ENCODE measurements at regions not wholly inside any gene's neighbourhood (a gene's known extent, or its start where the extent isn't known, plus 50 kb on each side); places are given as distances from the start of the nearest gene placed in this dataset.

GRCh38 chr2:220663065-220663464, 909.0 kb downstream of the EPHA4 start:
- FAIRE-seq (no peak), ATAC-seq (no peak), DNase-seq (ENCODE audit: extremely low read depth in 1 of 4, low spot score in 3 of 4) (no peak)
- Histone ChIP-seq H3K4me2 (ENCODE audit: insufficient read depth, low read length) (no peak overlapping the region), H3K27me3 (ENCODE audit: control insufficient read depth in 2 of 2, insufficient read depth in 2 of 2, low read length in 2 of 2) (no peaks in the 10 kb centered on the region), H3K27ac (ENCODE audit: extremely low read depth, low read depth, low read length) (no peak overlapping the region), H3K9ac (ENCODE audit: insufficient read depth in 1 of 2, low read depth in 2 of 2, low read length in 2 of 2) (no peak overlapping the region), H4K20me1 (replicated peaks; ENCODE audit: control insufficient read depth, insufficient read depth, low read length) (no peaks in the 10 kb centered on the region), H2AFZ (ENCODE audit: low read depth, low read length) (no peak overlapping the region), H3K79me2 (ENCODE audit: control insufficient read depth, insufficient read depth, low read length) (no peaks in the 10 kb centered on the region), H3K9me3 (replicated peaks; ENCODE audit: control insufficient read depth, insufficient read depth, low read depth, low read length) (no peaks in the 10 kb centered on the region), H3K4me3 (no peak overlapping the region), H3K4me1 (replicated peaks in 1 of 2; ENCODE audit: control insufficient read depth in 2 of 2, insufficient read depth in 2 of 2, low read length in 2 of 2) (no peaks in the 10 kb centered on the region), H3K36me3 (ENCODE audit: control insufficient read depth, insufficient read depth, low read length) (no peaks in the 10 kb centered on the region), H3K9me1 (ENCODE audit: control insufficient read depth, insufficient read depth, low read length) (no peaks in the 10 kb centered on the region)
- intact Hi-C loops (cut with micrococcal nuclease) (no loop called here), in situ Hi-C loops (cut with MboI) (no loop called here)
- ChIA-PET POLR2A (no interaction called here), CTCF (ENCODE audit: low intra/inter-chr PET ratio) (no interaction called here)
- TF ChIP-seq BCLAF1 (IDR thresholded peaks at IDR 0.05; ENCODE audit: borderline replicate concordance in 1 of 2, control insufficient read depth in 1 of 2, low read depth in 2 of 2, low read length in 1 of 2) (no peak), STAG1 (CRISPR knock-in tag; IDR thresholded peaks at IDR 0.05; ENCODE audit: borderline replicate concordance) (no peak), TAF1 (IDR thresholded peaks at IDR 0.05; ENCODE audit: control insufficient read depth, extremely low read depth, insufficient read depth, low read length, severe bottlenecking) (no peak), PCBP1 (IDR thresholded peaks at IDR 0.05; ENCODE audit: low read depth, low read length, poor library complexity, severe bottlenecking) (no peak), XRCC5 (IDR thresholded peaks at IDR 0.05; ENCODE audit: low read depth, low read length) (no peak), LARP7 (IDR thresholded peaks at IDR 0.05) (no peak), MBD2 (IDR thresholded peaks at IDR 0.05; ENCODE audit: borderline replicate concordance, low read depth) (no peak), SREBF1 (IDR thresholded peaks at IDR 0.05; ENCODE audit: borderline replicate concordance, low read depth, low read length) (no peak)
- no TSS peak for BruUV-seq (replicated peaks)

Data from K562 (cell line).